Neural crest cell (in vitro differentiated cells): ENCODE measurements at regions not wholly inside any gene's neighbourhood (a gene's known extent, or its start where the extent isn't known, plus 50 kb on each side); places are given as distances from the start of the nearest gene placed in this dataset.

ENCODE experiments used
- DNase-seq: peaks from one replicate; pipeline ENCODE4 v3.0.0; 2021; ENCODE audit warnings: low read depth, mixed read lengths, low spot score
- H3K27ac Mint-ChIP-seq: one replicate; pipeline ENCODE4 v1.8.0; 2021; ENCODE audit warnings: mild to moderate bottlenecking, mixed read lengths; ENCODE audit not compliant: unreplicated experiment
- H3K27me3 Mint-ChIP-seq: 2 replicates; pipeline ENCODE4 v1.8.0; 2021; ENCODE audit warnings: low read depth, mild to moderate bottlenecking, mixed read lengths
- H3K36me3 Mint-ChIP-seq: 2 replicates; pipeline ENCODE4 v1.8.0; 2021; ENCODE audit warnings: low read depth, mild to moderate bottlenecking, mixed read lengths
- H3K4me1 Mint-ChIP-seq: 2 replicates; pipeline ENCODE4 v1.8.0; 2021; ENCODE audit warnings: mixed read lengths
- H3K4me3 Mint-ChIP-seq: one replicate; pipeline ENCODE4 v1.8.0; 2021; ENCODE audit warnings: mild to moderate bottlenecking, mixed read lengths
- H3K9me3 Mint-ChIP-seq: 2 replicates; pipeline ENCODE4 v1.8.0; 2021; ENCODE audit warnings: mixed read lengths
- CTCF ChIP-seq: fragments of 200-600 bp; sonication (generic); conservative IDR thresholded peaks from 2 replicates; pipeline ENCODE4 v1.5.0; 2021; ENCODE audit warnings: antibody characterized with exemption, mild to moderate bottlenecking

GRCh38 chr5:103340717-103341388, 82.3 kb downstream of the MACIR start:
- peaks cover 6% of the 10 kb centered on the region for H3K9me3 Mint-ChIP-seq
- no peak overlapping the region for H3K27ac Mint-ChIP-seq
- DNase-seq: no peak
- H3K4me1 Mint-ChIP-seq: no peaks in the 10 kb centered on the region
- no peak overlapping the region for H3K4me3 Mint-ChIP-seq
- peaks cover 5% of the 10 kb centered on the region for H3K36me3 Mint-ChIP-seq
- no peaks in the 10 kb centered on the region for H3K27me3 Mint-ChIP-seq
- no peak for TF ChIP-seq CTCF

DNA sequence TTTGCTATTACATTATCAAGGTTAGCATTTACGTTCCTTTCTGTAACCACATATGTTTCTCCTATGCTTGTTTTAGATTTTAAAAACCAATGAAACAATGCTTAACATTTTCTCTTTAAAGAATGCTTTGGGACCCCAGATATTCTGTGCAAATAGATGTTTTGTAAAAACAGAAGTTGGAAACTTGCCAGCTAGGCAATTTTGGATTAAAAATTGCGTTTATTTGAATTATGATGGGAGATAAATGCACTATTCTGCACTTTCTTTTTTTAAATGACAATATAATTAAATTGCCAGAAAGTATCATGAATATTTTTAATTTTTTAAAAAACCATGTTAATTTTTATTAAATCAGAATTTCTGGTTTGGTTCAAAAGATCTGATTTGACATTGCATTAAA, 81.6 kb downstream of the MACIR start:
- no peaks in the 10 kb centered on the region for H3K27me3 Mint-ChIP-seq

GRCh38 chr5:103336941-103337340, 78.4 kb downstream of the MACIR start:
- Mint-ChIP-seq H3K4me3 (no peak overlapping the region), H3K4me1 (no peaks in the 10 kb centered on the region), H3K27ac (no peak overlapping the region), H3K9me3 (no peaks in the 10 kb centered on the region), H3K36me3 (peaks cover 2% of the 10 kb centered on the region), H3K27me3 (no peaks in the 10 kb centered on the region)
- no peak for TF ChIP-seq CTCF
- DNase-seq: no peak

More for the DNA sequence above, 81.6 kb downstream of the MACIR start:
- no peaks in the 10 kb centered on the region for H3K4me1 Mint-ChIP-seq
- H3K27ac Mint-ChIP-seq: no peak overlapping the region
- no peak for TF ChIP-seq CTCF
- no peak for DNase-seq
- no peak overlapping the region for H3K4me3 Mint-ChIP-seq
- peaks cover 6% of the 10 kb centered on the region for H3K9me3 Mint-ChIP-seq
- H3K36me3 Mint-ChIP-seq: peaks cover 5% of the 10 kb centered on the region

GRCh38 chr5:103333376-103333775, 74.8 kb downstream of the MACIR start:
- Mint-ChIP-seq H3K9me3 (no peaks in the 10 kb centered on the region), H3K4me1 (no peaks in the 10 kb centered on the region), H3K36me3 (no peaks in the 10 kb centered on the region), H3K27me3 (no peaks in the 10 kb centered on the region), H3K4me3 (no peak overlapping the region), H3K27ac (no peak overlapping the region)
- DNase-seq: no peak
- TF ChIP-seq CTCF: no peak

DNA sequence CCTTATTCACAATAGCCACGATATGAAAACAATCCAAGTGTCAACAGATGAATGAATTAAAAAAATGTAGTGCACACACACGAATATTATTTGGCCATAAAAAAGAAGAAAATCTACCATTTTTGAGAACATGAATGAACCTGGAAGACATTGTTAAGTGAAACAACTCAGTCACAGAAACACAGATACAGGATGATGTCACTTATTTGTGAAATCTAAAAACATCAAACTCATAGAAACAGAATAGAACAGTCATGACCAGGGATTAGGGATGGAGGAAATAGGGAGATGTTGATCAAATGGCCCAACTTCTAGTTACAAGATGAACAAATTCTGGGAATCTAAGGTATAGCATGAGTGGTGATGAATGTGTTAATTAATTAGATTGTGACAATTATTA, 72.3 kb downstream of the MACIR start:
- Mint-ChIP-seq H3K36me3 (no peaks in the 10 kb centered on the region), H3K27ac (no peak overlapping the region), H3K9me3 (no peaks in the 10 kb centered on the region), H3K4me3 (no peak overlapping the region), H3K27me3 (no peaks in the 10 kb centered on the region), H3K4me1 (no peaks in the 10 kb centered on the region)
- no peak for TF ChIP-seq CTCF
- no peak for DNase-seq
